Adipocyte (in vitro differentiated cells): ENCODE measurements at regions not wholly inside any gene's neighbourhood (a gene's known extent, or its start where the extent isn't known, plus 50 kb on each side); places are given as distances from the start of the nearest gene placed in this dataset.
"Not testable (repeated sequence)": the region's sequence is repeated elsewhere in the genome, so short reads cannot be mapped to it uniquely, and the experiment has no call there.

Source experiments
- DNase-seq: peaks from one replicate; pipeline ENCODE4 v3.0.0-alpha.2; 2015; ENCODE audit warnings: low read depth
- H3K27me3 ChIP-seq: replicated peaks from 2 replicates; pipeline ENCODE4 v1.7.0; 2013; ENCODE audit warnings: mild to moderate bottlenecking, low read length, moderate library complexity; ENCODE audit not compliant: control insufficient read depth, insufficient read depth
- H3K36me3 ChIP-seq: 2 replicates; pipeline ENCODE4 v1.7.0; 2013; ENCODE audit warnings: low read length, mild to moderate bottlenecking, moderate library complexity; ENCODE audit not compliant: control insufficient read depth, insufficient read depth, severe bottlenecking
- H3K4me1 ChIP-seq: 2 replicates; pipeline ENCODE4 v1.7.0; 2013; ENCODE audit warnings: mild to moderate bottlenecking, low read length, moderate library complexity; ENCODE audit not compliant: control insufficient read depth, insufficient read depth
- H3K4me3 ChIP-seq: 2 replicates; pipeline ENCODE4 v1.7.0; 2013; ENCODE audit warnings: mild to moderate bottlenecking, low read length, moderate library complexity
- H3K9ac ChIP-seq: 2 replicates; pipeline ENCODE4 v1.7.0; 2013; ENCODE audit warnings: mild to moderate bottlenecking, low read length, moderate library complexity
- H3K9me3 ChIP-seq: 2 replicates; pipeline ENCODE4 v1.7.0; 2013; ENCODE audit warnings: mild to moderate bottlenecking, low read length, moderate library complexity; ENCODE audit not compliant: control insufficient read depth

DNA sequence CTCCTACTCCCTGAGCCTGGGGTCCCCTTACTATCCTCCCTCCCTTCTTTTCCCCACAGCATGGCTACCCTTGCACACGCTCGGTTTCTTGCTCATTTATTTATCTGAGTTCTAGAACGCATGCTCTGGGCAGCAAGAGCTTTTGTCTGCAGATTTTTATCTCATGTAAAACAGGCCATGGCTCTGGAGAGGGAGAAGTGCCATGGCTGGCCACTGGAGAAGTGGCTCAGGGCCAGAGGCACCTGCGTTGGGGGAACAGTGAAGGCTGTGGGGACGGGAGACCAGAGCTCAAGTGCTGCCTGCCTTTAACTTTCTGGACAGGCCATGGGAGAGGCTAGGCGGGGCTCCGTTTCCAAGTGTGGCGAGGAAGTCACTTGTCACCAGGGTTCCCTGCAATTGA lies 177.7 kb upstream of the SULF2 start:
- Histone ChIP-seq H3K4me1 (no peaks in the 10 kb centered on the region), H3K9ac (no peak overlapping the region)
- DNase-seq = no peak

DNA sequence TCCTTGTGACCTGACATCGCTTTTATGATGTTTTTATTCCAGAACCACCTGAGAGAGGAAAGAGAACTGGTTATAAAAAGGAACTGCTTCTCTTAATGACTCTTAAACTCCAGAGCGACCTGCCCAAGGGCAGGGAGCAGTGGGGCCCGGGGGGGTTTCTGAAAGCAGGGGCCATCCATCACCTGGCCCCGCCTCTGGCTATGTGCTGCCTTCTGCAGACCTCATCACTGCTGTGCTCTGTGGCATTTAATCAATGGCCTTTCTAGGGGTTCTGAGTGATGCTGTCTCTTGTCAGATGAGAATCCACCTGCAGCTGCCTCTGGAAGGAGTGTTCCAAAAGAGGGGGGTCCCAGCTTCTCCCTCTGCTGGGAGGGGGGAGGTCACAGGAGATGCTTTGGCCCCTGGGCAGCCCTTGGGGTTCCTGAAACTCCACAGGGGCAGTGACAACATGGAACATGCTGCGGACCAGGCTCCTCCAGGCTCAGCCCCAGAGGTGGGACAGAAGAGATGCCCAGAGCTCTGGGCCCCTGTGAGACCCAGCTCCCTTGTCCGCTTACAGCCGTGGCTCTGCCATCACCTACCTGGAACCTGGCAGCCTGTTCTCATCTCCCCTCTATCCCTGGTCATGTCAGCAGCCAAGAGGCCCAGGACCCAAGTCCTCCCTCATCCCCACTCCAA lies 177.1 kb upstream of the SULF2 start:
- H3K9ac ChIP-seq = no peak overlapping the region
- no peak for DNase-seq
- no peak overlapping the region for H3K4me3 ChIP-seq
- H3K27me3 ChIP-seq = peaks cover 28% of the 10 kb centered on the region
- no peaks in the 10 kb centered on the region for H3K4me1 ChIP-seq
- no peaks in the 10 kb centered on the region for H3K36me3 ChIP-seq
- no peaks in the 10 kb centered on the region for H3K9me3 ChIP-seq

More for the DNA sequence above, 177.7 kb upstream of the SULF2 start:
- Histone ChIP-seq H3K9me3 (no peaks in the 10 kb centered on the region), H3K4me3 (no peak overlapping the region), H3K36me3 (no peaks in the 10 kb centered on the region), H3K27me3 (peaks cover 28% of the 10 kb centered on the region)

DNA sequence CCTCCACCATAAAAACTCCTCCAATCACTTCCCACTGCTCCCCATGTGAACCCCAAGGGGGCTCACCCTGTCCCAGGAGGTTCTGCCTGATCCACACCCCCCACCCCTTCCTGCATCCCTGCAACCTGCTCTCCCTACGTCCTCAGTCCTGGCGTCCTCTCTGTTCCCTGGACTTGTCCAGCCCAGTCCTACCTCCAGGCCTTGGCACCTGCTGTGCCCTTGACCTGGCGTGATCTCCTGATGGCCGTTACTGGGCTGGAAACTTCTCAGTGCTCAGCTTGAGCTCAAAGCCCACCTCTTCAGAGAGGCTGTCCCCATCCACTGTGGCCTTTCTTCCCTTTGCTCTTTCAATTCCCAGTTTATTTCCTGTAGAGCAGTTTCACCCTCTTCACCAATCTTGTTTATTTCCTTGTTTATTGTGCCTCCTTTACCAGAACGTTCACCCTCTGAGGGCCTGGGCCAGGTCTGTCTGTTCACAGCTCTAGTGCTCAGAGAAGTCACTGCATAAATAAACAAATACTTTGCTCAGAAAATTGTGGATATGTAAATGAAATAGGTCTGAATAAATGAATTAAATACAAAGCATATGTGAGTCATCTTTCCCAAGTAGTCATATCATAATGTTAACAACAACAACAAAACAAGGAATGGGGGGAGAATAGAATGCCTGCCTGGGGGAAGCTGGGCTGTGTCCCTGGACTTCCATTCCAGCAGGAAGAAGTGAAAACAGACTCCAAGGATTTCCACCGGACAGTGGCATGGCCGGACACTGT lies 175.7 kb upstream of the SULF2 start:
- Histone ChIP-seq H3K4me1 (no peaks in the 10 kb centered on the region), H3K9me3 (no peaks in the 10 kb centered on the region), H3K27me3 (peaks cover 31% of the 10 kb centered on the region)

DNA sequence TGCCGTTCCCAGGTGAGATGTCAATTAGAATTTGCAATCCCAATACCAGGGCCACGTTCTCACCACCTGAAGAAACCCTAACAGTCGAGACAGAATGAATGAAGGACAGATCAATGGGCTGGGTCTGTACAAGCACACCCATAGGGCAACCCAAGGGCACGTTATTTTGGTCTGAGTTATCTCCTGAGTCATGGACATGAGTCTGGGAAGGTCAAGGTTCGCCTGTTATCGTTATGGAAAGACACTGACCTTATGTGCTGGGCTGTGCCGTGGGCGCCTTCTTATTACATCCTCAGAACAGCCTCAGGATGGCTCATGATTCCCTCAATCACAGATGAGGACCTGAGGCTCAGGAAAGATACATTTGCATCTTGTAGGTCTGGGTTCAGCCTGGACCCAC lies 175.0 kb upstream of the SULF2 start:
- DNase-seq = no peak
- Histone ChIP-seq H3K9ac (no peak overlapping the region), H3K4me1 (no peaks in the 10 kb centered on the region), H3K9me3 (no peaks in the 10 kb centered on the region), H3K36me3 (no peaks in the 10 kb centered on the region), H3K27me3 (peaks cover 24% of the 10 kb centered on the region), H3K4me3 (no peak overlapping the region)

More for the DNA sequence above, 175.7 kb upstream of the SULF2 start:
- H3K4me3 ChIP-seq = no peak overlapping the region
- H3K36me3 ChIP-seq = no peaks in the 10 kb centered on the region
- H3K9ac ChIP-seq = no peak overlapping the region
- no peak for DNase-seq

DNA sequence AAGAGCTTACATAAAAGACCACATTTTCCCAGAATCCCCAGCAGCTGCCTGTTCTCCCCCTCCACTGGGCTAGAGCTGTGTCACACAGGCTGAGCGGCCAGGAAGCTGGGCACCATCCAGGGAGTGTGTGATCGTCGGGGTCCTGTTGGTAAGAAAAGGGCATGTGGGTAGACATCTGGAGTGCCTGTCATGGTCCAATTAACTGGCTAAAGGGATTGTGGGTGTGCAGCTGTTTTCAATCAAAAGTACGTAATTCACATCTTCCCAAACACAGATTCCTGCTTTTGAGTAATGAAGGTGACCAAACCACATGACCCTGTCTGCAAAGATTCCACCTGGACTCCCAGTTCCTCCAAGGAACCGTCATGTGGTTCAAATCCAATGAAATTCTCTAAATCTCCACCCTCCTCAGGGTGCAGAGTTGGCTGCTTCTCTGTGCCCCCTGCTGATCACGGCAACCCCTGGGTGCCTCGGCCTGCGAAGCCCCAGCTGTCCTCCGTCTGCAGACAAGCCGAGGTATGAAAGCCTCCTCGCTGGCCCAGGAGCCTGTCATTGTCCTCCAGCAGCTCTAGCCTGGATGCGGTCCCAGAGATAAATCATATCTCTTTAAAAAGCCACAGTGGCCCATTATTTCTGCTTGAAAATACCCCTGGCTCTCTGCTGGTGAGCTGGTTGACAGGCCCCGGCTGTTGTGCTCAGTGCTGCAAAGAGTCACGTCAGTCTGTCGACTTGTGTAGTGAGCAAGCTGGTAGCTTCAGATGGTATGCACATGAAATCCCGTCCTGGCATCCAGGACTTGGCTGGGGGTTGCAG lies 172.9 kb upstream of the SULF2 start:
- H3K9me3 ChIP-seq, H3K4me1 ChIP-seq, H3K4me3 ChIP-seq, H3K9ac ChIP-seq, H3K36me3 ChIP-seq: not testable (repeated sequence)
- peaks cover 28% of the 10 kb centered on the region for H3K27me3 ChIP-seq
- peak; percentile 30 for DNase-seq

DNA sequence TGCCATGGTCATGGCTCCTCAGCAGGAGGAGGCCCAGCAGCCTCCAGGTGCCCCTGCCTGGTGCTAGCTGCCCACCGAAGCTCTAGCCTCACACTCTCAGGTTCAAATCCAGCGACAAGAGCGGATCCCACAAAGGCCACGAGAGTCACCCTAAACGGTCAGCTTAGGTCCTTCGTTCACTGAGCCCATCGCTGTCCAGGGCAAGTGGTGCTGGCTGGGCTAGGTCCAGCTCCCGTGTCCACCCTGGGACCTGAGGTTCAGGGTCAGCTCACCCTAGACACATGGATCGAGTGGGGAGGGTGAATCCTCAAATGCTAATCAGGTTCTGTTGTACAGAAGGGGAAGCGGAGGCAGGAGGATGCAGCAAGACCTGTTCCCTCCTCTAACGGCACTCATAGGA lies 171.9 kb upstream of the SULF2 start:
- H3K4me1 ChIP-seq = no peaks in the 10 kb centered on the region
- H3K36me3 ChIP-seq = no peaks in the 10 kb centered on the region
- DNase-seq = no peak
- H3K9ac ChIP-seq = no peak overlapping the region
- H3K9me3 ChIP-seq = no peaks in the 10 kb centered on the region
- H3K27me3 ChIP-seq = peaks cover 28% of the 10 kb centered on the region
- H3K4me3 ChIP-seq = no peak overlapping the region

DNA sequence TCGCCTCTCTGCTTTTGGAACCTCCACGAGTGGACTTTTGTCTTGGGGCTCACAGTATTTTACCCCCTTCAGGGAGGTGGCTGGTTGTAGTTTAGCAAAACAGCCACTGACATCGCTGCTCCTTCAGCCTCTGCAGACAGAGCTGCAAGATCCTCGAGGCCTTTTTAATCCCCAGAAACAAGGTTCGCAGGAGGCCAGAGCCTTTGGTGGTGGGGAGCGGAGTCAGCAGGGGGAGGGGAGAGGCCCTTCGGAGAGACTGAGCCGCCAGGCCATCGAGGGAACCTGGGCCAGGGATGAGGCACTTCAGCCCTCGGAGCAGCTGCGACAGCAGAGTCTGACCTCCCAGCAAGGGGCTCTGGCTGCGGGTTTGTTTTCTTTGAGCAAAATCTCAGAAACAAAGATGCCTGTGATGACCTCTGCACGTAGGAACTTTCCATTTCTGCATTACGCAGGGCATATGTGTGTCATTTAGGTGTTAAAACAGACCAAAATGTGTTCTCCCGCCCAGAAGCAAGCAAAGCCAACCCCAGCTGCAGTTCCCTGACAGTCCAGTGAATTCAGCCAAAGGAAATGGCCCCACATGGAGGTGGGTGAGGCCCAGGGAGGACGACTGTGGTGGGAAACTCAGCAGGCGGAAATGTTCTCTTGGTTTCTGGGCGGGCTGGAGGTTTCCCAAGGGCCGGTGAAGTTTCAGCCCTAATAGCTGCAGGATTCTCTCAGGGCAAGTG lies 171.2 kb upstream of the SULF2 start:
- H3K4me1 ChIP-seq = no peaks in the 10 kb centered on the region
- peaks cover 28% of the 10 kb centered on the region for H3K27me3 ChIP-seq
- no peak overlapping the region for H3K9ac ChIP-seq
- DNase-seq = no peak
- H3K9me3 ChIP-seq = no peaks in the 10 kb centered on the region
- no peaks in the 10 kb centered on the region for H3K36me3 ChIP-seq
- no peak overlapping the region for H3K4me3 ChIP-seq

DNA sequence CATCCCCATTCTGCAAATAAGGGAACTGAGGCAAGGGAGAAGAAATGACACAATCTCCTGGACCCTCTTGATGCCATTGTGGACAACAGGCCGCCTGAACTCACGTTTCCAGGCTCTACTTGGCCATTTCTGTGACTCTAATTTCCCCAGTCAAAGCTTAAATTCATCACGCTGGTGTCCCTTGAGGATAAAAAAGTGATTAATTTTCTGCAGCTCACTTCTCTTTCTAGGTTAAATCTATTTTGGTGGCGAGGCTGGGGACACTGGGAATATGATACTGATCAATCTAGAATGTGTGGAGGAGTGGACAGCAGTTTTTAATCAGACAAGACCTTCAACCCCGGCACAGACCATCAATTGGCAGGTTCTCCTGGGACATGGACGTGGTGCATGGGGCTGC lies 168.2 kb upstream of the SULF2 start:
- H3K4me1 ChIP-seq = no peaks in the 10 kb centered on the region
- no peak for DNase-seq
- H3K4me3 ChIP-seq = no peak overlapping the region
- peaks cover 17% of the 10 kb centered on the region for H3K27me3 ChIP-seq
- H3K36me3 ChIP-seq = no peaks in the 10 kb centered on the region
- no peaks in the 10 kb centered on the region for H3K9me3 ChIP-seq
- H3K9ac ChIP-seq = no peak overlapping the region

DNA sequence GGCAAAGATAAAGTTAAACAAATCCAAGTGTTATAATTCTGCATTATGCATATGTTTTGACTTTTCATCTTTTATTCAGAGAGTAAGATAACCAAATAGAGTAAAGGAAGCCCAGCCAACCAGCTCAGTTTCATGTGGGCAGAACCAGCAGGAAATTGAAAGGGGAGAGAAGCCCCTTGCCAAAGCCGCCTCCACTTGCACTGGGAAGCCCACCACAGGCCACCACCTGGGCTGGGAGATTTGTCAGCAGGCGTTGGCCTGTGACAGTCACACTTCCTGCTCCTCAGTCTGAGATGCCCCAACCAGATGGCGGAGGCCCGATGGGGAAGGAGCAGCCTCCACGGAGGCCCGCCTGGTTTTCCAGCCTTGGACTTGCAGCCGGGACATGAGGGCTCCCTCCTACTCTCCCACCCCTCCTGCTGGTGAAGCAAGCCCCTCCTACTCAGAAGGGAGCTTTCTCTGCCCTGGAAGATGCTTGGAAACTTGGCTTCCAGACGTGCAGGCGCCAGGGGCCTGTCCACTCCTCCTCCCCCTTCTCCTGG lies 166.8 kb upstream of the SULF2 start:
- no peak for DNase-seq
- H3K9me3 ChIP-seq = no peaks in the 10 kb centered on the region
- no peak overlapping the region for H3K9ac ChIP-seq
- H3K4me1 ChIP-seq = no peaks in the 10 kb centered on the region
- H3K4me3 ChIP-seq = no peak overlapping the region
- peaks cover 13% of the 10 kb centered on the region for H3K27me3 ChIP-seq
- H3K36me3 ChIP-seq = no peaks in the 10 kb centered on the region

DNA sequence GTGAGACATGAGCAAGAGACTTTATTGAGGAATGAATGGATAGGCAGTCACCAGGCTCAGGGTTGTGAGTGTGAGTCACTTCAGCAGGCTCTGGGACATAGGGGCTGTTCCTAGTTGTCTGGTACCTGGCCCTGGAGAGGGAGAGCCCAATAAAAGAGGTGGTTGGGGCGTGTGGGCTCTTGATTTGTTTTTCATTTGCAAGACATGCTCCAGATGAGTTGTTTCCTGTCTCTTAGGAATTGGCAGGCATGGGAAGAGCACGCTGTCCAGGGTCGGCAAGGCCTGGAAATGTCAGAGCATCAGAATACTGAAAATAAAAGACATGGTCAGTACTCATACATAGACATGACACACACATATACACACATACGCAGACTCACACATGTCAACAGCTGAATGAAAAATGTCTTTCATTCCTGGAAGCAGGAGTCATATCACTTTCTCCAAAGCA lies 166.3 kb upstream of the SULF2 start:
- Histone ChIP-seq H3K9me3 (no peaks in the 10 kb centered on the region), H3K4me3 (no peak overlapping the region), H3K9ac (no peak overlapping the region), H3K36me3 (no peaks in the 10 kb centered on the region), H3K4me1 (no peaks in the 10 kb centered on the region), H3K27me3 (peaks cover 8% of the 10 kb centered on the region)
- DNase-seq = no peak
